A549 (cell line): ENCODE measurements at regions not wholly inside any gene's neighbourhood (a gene's known extent, or its start where the extent isn't known, plus 50 kb on each side); places are given as distances from the start of the nearest gene placed in this dataset.

ENCODE experiments used
- ATAC-seq, 2 experiments: fragments of 200-7000 bp in 1 of 2; fragments of >200 bp in 1 of 2; cut with Nextera tagmentation in 1 of 2; cut with Tn5 transposase in 1 of 2; 3 replicates each; pipeline versions ENCODE4 v1.8.0 to v1.9.1; 2018 to 2020; ENCODE audit warnings: mild to moderate bottlenecking in 1 of 2, moderate library complexity in 1 of 2
- CTCF ChIA-PET: fragments of 300-600 bp; sonication (Branson Sonifier 250); formaldehyde crosslinking; extraction: SDS; loops from one replicate; lab custom pipeline; 2021; ENCODE audit warnings: antibody characterized with exemption, inconsistent platforms; lab: Yijun Ruan, JAX
- POLR2A ChIA-PET: fragments of 350-600 bp; formaldehyde crosslinking; extraction: SDS; loops from one replicate; lab custom pipeline; 2021; ENCODE audit warnings: antibody characterized with exemption, inconsistent platforms; lab: Yijun Ruan, JAX
- DNase-seq, 2 experiments: peaks; one replicate each; pipeline versions ENCODE4 v3.0.0 to v3.0.0-alpha.2; 2011 to 2016; ENCODE audit warnings: low read depth in 1 of 2, low spot score in 1 of 2
- FAIRE-seq: peaks from 2 replicates; lab custom pipeline; 2011; peaks lifted over from hg19 to GRCh38; lab: Jason Lieb, UNC
- H3K27ac ChIP-seq, 2 experiments: fragments of >200 bp; sonication (Bioruptor Twin); formaldehyde crosslinking; 3 replicates each; pipeline ENCODE4 v1.5.1; 2016 to 2017
- H3K4me1 ChIP-seq: fragments of >200 bp; sonication (Bioruptor Twin); formaldehyde crosslinking; 3 replicates; pipeline ENCODE4 v1.6.1; 2016
- H3K4me2 ChIP-seq: fragments of >200 bp; sonication (Bioruptor Twin); formaldehyde crosslinking; 3 replicates; pipeline ENCODE4 v1.6.1; 2016
- H3K4me3 ChIP-seq: fragments of >200 bp; sonication (Bioruptor Twin); formaldehyde crosslinking; 3 replicates; pipeline ENCODE4 v1.5.1; 2016
- H3K9me3 ChIP-seq: fragments of >200 bp; sonication (Bioruptor Twin); formaldehyde crosslinking; 3 replicates; pipeline ENCODE4 v1.6.1; 2016
- BHLHE40 ChIP-seq: IDR thresholded peaks from 2 replicates; pipeline ENCODE4 v1.6.1; 2012; ENCODE audit warnings: low read depth, low read length, inconsistent platforms
- CBX8 ChIP-seq: fragments of 200-600 bp; sonication (generic); IDR thresholded peaks from 2 replicates; pipeline ENCODE4 v1.6.1; 2016
- CEBPB ChIP-seq, 2 experiments: fragments of >200 bp in 1 of 2; sonication (Bioruptor Twin) in 1 of 2; formaldehyde crosslinking in 1 of 2; IDR thresholded peaks; 2 replicates each; pipeline ENCODE4 v1.6.1; 2012 to 2016
- EHF ChIP-seq: fragments of 250-450 bp; sonication (Bioruptor Pico); IDR thresholded peaks from 2 replicates; pipeline ENCODE4 v1.5.0; 2020; ENCODE audit warnings: mild to moderate bottlenecking
- EHMT2 ChIP-seq: fragments of 200-600 bp; sonication (generic); IDR thresholded peaks from 2 replicates; pipeline ENCODE4 v1.6.1; 2016; ENCODE audit warnings: antibody characterized with exemption, low read depth, mild to moderate bottlenecking, moderate library complexity
- EP300 ChIP-seq, 2 experiments: fragments of >200 bp; sonication (Bioruptor Twin); formaldehyde crosslinking; IDR thresholded peaks; 2 replicates in 1 of 2; 3 replicates in 1 of 2; pipeline ENCODE4 v1.6.1; 2016 to 2017
- ESRRA ChIP-seq: fragments of 150-350 bp; IDR thresholded peaks from 2 replicates; pipeline ENCODE4 v1.6.1; 2014; ENCODE audit warnings: mild to moderate bottlenecking, low read length, borderline replicate concordance
- FOSB ChIP-seq: fragments of 250-450 bp; sonication (Bioruptor Pico); IDR thresholded peaks from 2 replicates; pipeline ENCODE4 v1.5.0; 2020; ENCODE audit warnings: mild to moderate bottlenecking, moderate library complexity
- FOXS1 ChIP-seq: fragments of 250-450 bp; sonication (Bioruptor Pico); IDR thresholded peaks from 2 replicates; pipeline ENCODE4 v1.5.0; 2020; ENCODE audit warnings: mild to moderate bottlenecking, moderate library complexity
- GATA3 ChIP-seq: IDR thresholded peaks from 2 replicates; pipeline ENCODE4 v1.6.1; 2012; ENCODE audit warnings: borderline replicate concordance
- HDAC2 ChIP-seq: fragments of 200-600 bp; sonication (generic); IDR thresholded peaks from 2 replicates; pipeline ENCODE4 v1.6.1; 2016
- HES2 ChIP-seq: fragments of >200 bp; sonication (Bioruptor Twin); formaldehyde crosslinking; IDR thresholded peaks from 2 replicates; pipeline ENCODE4 v1.6.1; 2016
- HOXA7 ChIP-seq: fragments of 250-450 bp; sonication (Bioruptor Pico); IDR thresholded peaks from 2 replicates; pipeline ENCODE4 v1.5.0; 2020; ENCODE audit warnings: mild to moderate bottlenecking, moderate library complexity
- HOXB13 ChIP-seq: fragments of 250-450 bp; sonication (Bioruptor Pico); IDR thresholded peaks from 2 replicates; pipeline ENCODE4 v1.5.0; 2020; ENCODE audit warnings: low read depth, mild to moderate bottlenecking, moderate library complexity
- JUN ChIP-seq, 2 experiments: fragments of >200 bp; sonication (Bioruptor Twin); formaldehyde crosslinking; IDR thresholded peaks; 2 replicates in 1 of 2; 3 replicates in 1 of 2; pipeline ENCODE4 v1.6.1; 2016 to 2017
- JUNB ChIP-seq: fragments of >200 bp; sonication (Bioruptor Twin); formaldehyde crosslinking; IDR thresholded peaks from 2 replicates; pipeline ENCODE4 v1.6.1; 2016
- KDM1A ChIP-seq: fragments of 200-600 bp; sonication (generic); IDR thresholded peaks from 2 replicates; pipeline ENCODE4 v1.6.1; 2016; ENCODE audit warnings: low read depth, mild to moderate bottlenecking
- MAZ ChIP-seq: fragments of 150-350 bp; IDR thresholded peaks from 2 replicates; pipeline ENCODE4 v1.6.1; 2014; ENCODE audit warnings: antibody characterized with exemption, low read depth, low read length, borderline replicate concordance
- MYC ChIP-seq: IDR thresholded peaks from 2 replicates; pipeline ENCODE4 v1.6.1; 2012; ENCODE audit warnings: mild to moderate bottlenecking, inconsistent platforms, low read length, improper control_type of control experiment, borderline replicate concordance
- NFE2L2 ChIP-seq: fragments of 150-350 bp; conservative IDR thresholded peaks from 2 replicates; pipeline ENCODE4 v1.6.1; 2014; ENCODE audit warnings: low read length
- NPAS2 ChIP-seq: fragments of 250-450 bp; sonication (Bioruptor Pico); IDR thresholded peaks from 2 replicates; pipeline ENCODE4 v1.8.0; 2022; ENCODE audit warnings: mild to moderate bottlenecking, moderate library complexity, borderline replicate concordance
- PHF8 ChIP-seq: fragments of 200-600 bp; sonication (generic); IDR thresholded peaks from 2 replicates; pipeline ENCODE4 v1.6.1; 2016; ENCODE audit warnings: low read depth, mild to moderate bottlenecking, antibody characterized with exemption, moderate library complexity, borderline replicate concordance
- POLR2A ChIP-seq: IDR thresholded peaks from 2 replicates; pipeline ENCODE4 v1.6.1; 2012; ENCODE audit warnings: mild to moderate bottlenecking, low read length
- RCOR1 ChIP-seq: fragments of 150-350 bp; IDR thresholded peaks from 2 replicates; pipeline ENCODE4 v1.6.1; 2014; ENCODE audit warnings: antibody characterized with exemption, low read length, low read depth
- RFX5 ChIP-seq: fragments of 450-650 bp; IDR thresholded peaks from 2 replicates; pipeline ENCODE4 v1.7.1; 2014; ENCODE audit warnings: antibody characterized with exemption, mild to moderate bottlenecking, moderate library complexity
- SMC3 ChIP-seq: fragments of >200 bp; sonication (Bioruptor Twin); formaldehyde crosslinking; IDR thresholded peaks from 3 replicates; pipeline ENCODE4 v1.6.1; 2018; ENCODE audit warnings: inconsistent platforms
- TFCP2L1 ChIP-seq: fragments of 250-450 bp; sonication (Bioruptor Pico); IDR thresholded peaks from 2 replicates; pipeline ENCODE4 v1.5.0; 2021; ENCODE audit warnings: mild to moderate bottlenecking
- TP53 ChIP-seq: fragments of 250-450 bp; sonication (Bioruptor Pico); IDR thresholded peaks from 2 replicates; pipeline ENCODE4 v1.5.0; 2021; ENCODE audit warnings: mild to moderate bottlenecking, moderate library complexity
- USF2 ChIP-seq: fragments of 450-650 bp; IDR thresholded peaks from 2 replicates; pipeline ENCODE4 v1.6.1; 2014; ENCODE audit warnings: antibody characterized with exemption
- ZC3H11A ChIP-seq: fragments of 450-650 bp; IDR thresholded peaks from 2 replicates; pipeline ENCODE4 v1.6.1; 2014; ENCODE audit warnings: antibody characterized with exemption, mild to moderate bottlenecking
- ZNF302 ChIP-seq: fragments of 250-450 bp; sonication (Bioruptor Pico); IDR thresholded peaks from 2 replicates; pipeline ENCODE4 v1.9.0; 2021; ENCODE audit warnings: inconsistent platforms, mild to moderate bottlenecking, moderate library complexity
- ZSCAN20 ChIP-seq: fragments of 250-450 bp; sonication (Bioruptor Pico); IDR thresholded peaks from 2 replicates; pipeline ENCODE4 v1.8.0; 2022; ENCODE audit warnings: mild to moderate bottlenecking, moderate library complexity
- WGBS: methylation state at CpG from one replicate; pipeline ENCODE4 v1.1.6; 2017; ENCODE audit errors: missing lambda C conversion rate; 5-methylcytosine and 5-hydroxymethylcytosine counted together

- ATAC-seq, result no peak
- ChIA-PET CTCF (interaction anchor here (1.0 kb wide), 2 partner anchors 8 to 717 kb away, joined by 3 read pairs; no protein-coding TSS in a partner anchor), POLR2A (no interaction called here)
- Histone ChIP-seq H3K9me3 (no peaks in the 10 kb centered on the region), H3K4me1 (no peaks in the 10 kb centered on the region), H3K4me3 (no peak overlapping the region), H3K4me2 (no peak overlapping the region), H3K27ac (no peak overlapping the region)
- FAIRE-seq, result no peak
- TF ChIP-seq CEBPB (IDR thresholded peaks at IDR 0.05), result no peak
- WGBS, result 55% methylated on average over 5 of the region's 5 CpGs
- DNase-seq, result no peak
Measured at GRCh38 chr2:66717218-66717905, 282.4 kb downstream of the MEIS1 start.

GRCh38 chr2:66717973-66718372 is 283.0 kb downstream of the MEIS1 start:
- TF ChIP-seq PHF8, result no peak
- no peak for TF ChIP-seq JUN (IDR thresholded peaks at IDR 0.05)
- no peak for TF ChIP-seq ESRRA
- no peak for TF ChIP-seq JUNB
- no peak for TF ChIP-seq POLR2A
- no peak for TF ChIP-seq ZSCAN20 (CRISPR knock-in tag)
- no peak for TF ChIP-seq ZNF302 (CRISPR knock-in tag)
- TF ChIP-seq CBX8, result no peak
- TF ChIP-seq RFX5, result no peak
- no peak for TF ChIP-seq HES2
- TF ChIP-seq RCOR1, result no peak
- no peak for TF ChIP-seq EP300 (IDR thresholded peaks at IDR 0.05)
- TF ChIP-seq SMC3, result no peak
- TF ChIP-seq HOXA7 (CRISPR knock-in tag), result no peak
- no peak for TF ChIP-seq TFCP2L1 (CRISPR knock-in tag)
- TF ChIP-seq, all 56 proteins: peak for 0
- no peak for FAIRE-seq
- ATAC-seq, result no peak
- no peak for DNase-seq
- POLR2A ChIA-PET, result no interaction called here
- WGBS, result 19% methylated on average over 4 of the region's 4 CpGs
- CTCF ChIA-PET, result interaction anchor here (1.0 kb wide), 2 partner anchors 9 to 718 kb away, joined by 3 read pairs; no protein-coding TSS in a partner anchor
- H3K9me3 ChIP-seq, result no peaks in the 10 kb centered on the region
- H3K4me3 ChIP-seq, result no peak overlapping the region
- H3K27ac ChIP-seq, result no peak overlapping the region
- H3K4me1 ChIP-seq, result no peaks in the 10 kb centered on the region
- H3K4me2 ChIP-seq, result no peak overlapping the region

- POLR2A ChIA-PET, result no interaction called here
- FAIRE-seq, result no peak
- H3K27ac ChIP-seq, result no peak overlapping the region
- CTCF ChIA-PET, result interaction anchor here (0.8 kb wide), 1 partner anchor 34 kb away, joined by 3 read pairs; no protein-coding TSS in a partner anchor
- WGBS, result 0% methylated on average over 1 of the region's 1 CpG
- no peak for DNase-seq
- no peak overlapping the region for H3K4me2 ChIP-seq
- TF ChIP-seq FOXS1 (CRISPR knock-in tag), result no peak
- no peak for TF ChIP-seq GATA3
- TF ChIP-seq ESRRA, result no peak
- no peak for TF ChIP-seq RFX5
- no peak for TF ChIP-seq TP53 (CRISPR knock-in tag)
- TF ChIP-seq, all 56 proteins: peak for 0
- no peaks in the 10 kb centered on the region for H3K4me1 ChIP-seq
- ATAC-seq, result no peak
- no peak overlapping the region for H3K4me3 ChIP-seq
- H3K9me3 ChIP-seq, result no peaks in the 10 kb centered on the region
Measured at GRCh38 chr2:66721776-66722175, 286.9 kb downstream of the MEIS1 start.

GRCh38 chr2:66724241-66724640 is 289.3 kb downstream of the MEIS1 start:
- 39% methylated on average over 6 of the region's 6 CpGs for WGBS
- TF ChIP-seq NPAS2 (no peak), FOSB (CRISPR knock-in tag) (no peak), HDAC2 (no peak), RFX5 (no peak), EHMT2 (no peak), ZSCAN20 (CRISPR knock-in tag) (no peak), ESRRA (no peak), HOXB13 (CRISPR knock-in tag) (no peak), NFE2L2 (no peak), USF2 (no peak), RCOR1 (no peak), BHLHE40 (no peak), MYC (no peak), MAZ (no peak), ZC3H11A (no peak), EHF (CRISPR knock-in tag) (no peak), ZNF302 (CRISPR knock-in tag) (no peak), FOXS1 (CRISPR knock-in tag) (no peak), KDM1A (no peak), CEBPB (IDR thresholded peaks at IDR 0.05) (no peak)
- no peak for FAIRE-seq

More at GRCh38 chr2:66724241-66724640, 289.3 kb downstream of the MEIS1 start:
- CTCF ChIA-PET, result interaction anchor here (0.5 to 0.8 kb wide), 2 partner anchors 249 to 1122 kb away, joined by 3 to 5 read pairs; no protein-coding TSS in a partner anchor
- Histone ChIP-seq H3K4me1 (no peaks in the 10 kb centered on the region), H3K4me2 (no peak overlapping the region), H3K27ac (no peak overlapping the region), H3K4me3 (no peak overlapping the region), H3K9me3 (no peaks in the 10 kb centered on the region)
- POLR2A ChIA-PET, result no interaction called here
- DNase-seq, result no peak
- ATAC-seq, result no peak
